Uterus (tissue), 3 donors: ENCODE measurements at regions not wholly inside any gene's neighbourhood (a gene's known extent, or its start where the extent isn't known, plus 50 kb on each side); places are given as distances from the start of the nearest gene placed in this dataset.
"Not testable (repeated sequence)": the region's sequence is repeated elsewhere in the genome, so short reads cannot be mapped to it uniquely, and the experiment has no call there.

Experiments used
- DNase-seq, 2 donors: peaks; one replicate each; pipeline ENCODE4 v3.0.0-alpha.2; 2019 to 2020
- H3K27ac ChIP-seq, 2 donors: fragments of 200-600 bp; sonication (generic); 1 replicate in 1 of 2; 2 replicates in 1 of 2; pipeline ENCODE4 v1.5.1; 2016 to 2018
- H3K27me3 ChIP-seq, 2 donors: fragments of 200-600 bp; sonication (generic); one replicate each; pipeline ENCODE4 v1.5.1; 2018 to 2019; ENCODE audit warnings: control low read depth in 1 of 2
- H3K36me3 ChIP-seq, 2 donors: fragments of 200-600 bp; sonication (generic); one replicate each; pipeline ENCODE4 v1.5.1; 2019; ENCODE audit warnings: control low read depth in 1 of 2
- H3K4me1 ChIP-seq, 2 donors: fragments of 200-600 bp; sonication (generic); one replicate each; pipeline ENCODE4 v1.5.1; 2018 to 2019; ENCODE audit warnings: control low read depth in 1 of 2
- H3K4me3 ChIP-seq, 2 donors: fragments of 200-600 bp; sonication (generic); 1 replicate in 1 of 2; 2 replicates in 1 of 2; pipeline ENCODE4 v1.5.1; 2018 to 2019; ENCODE audit warnings: mild to moderate bottlenecking in 1 of 2
- H3K9me3 ChIP-seq, 2 donors: fragments of 200-600 bp; sonication (generic); one replicate each; pipeline ENCODE4 v1.5.1; 2019; ENCODE audit warnings: control low read depth in 1 of 2
- CTCF ChIP-seq, 4 experiments: fragments of 200-600 bp in 2 of 4; fragments of 450-650 bp in 2 of 4; sonication (generic) in 2 of 4; IDR thresholded peaks; one replicate each; pipeline ENCODE4 v1.5.1; 2016 to 2019; ENCODE audit warnings: antibody characterized with exemption in 4 of 4, mild to moderate bottlenecking in 2 of 4, moderate library complexity in 1 of 4
- POLR2A ChIP-seq, 2 donors: fragments of 450-650 bp; IDR thresholded peaks; one replicate each; pipeline ENCODE4 v1.6.1; 2016; ENCODE audit warnings: antibody characterized with exemption in 2 of 2, mild to moderate bottlenecking in 1 of 2, moderate library complexity in 1 of 2
- intact Hi-C: fragments of 100-400 bp; cut with DNase I; formaldehyde crosslinking; loops from one replicate; pipeline ENCODE4 v1.15.1; 2023; ENCODE audit warnings: low total_unique reads
- donor health status: DM: yes; HTN: yes; CAD: no.

DNA sequence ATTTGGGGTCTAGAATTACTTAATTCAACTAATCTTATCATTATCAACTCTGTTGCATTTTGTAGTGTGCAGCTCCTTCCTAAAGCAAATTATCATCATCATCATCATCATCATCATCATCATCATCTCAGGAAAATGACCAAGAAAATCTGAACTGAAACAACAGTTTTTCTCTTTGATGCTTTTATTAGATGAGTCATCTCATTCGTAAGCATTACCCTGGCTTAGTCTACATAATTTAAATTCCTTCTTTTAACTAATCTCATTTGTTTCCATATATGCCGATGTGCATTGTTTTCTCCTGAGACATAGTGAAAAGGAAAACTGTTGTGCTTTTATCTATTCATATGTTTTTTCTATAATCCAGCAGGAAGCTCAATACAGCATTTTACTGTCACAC lies 173.0 kb upstream of the PDE4D start:
- H3K4me1 ChIP-seq = no peaks in the 10 kb centered on the region
- no peak overlapping the region for H3K4me3 ChIP-seq
- H3K9me3 ChIP-seq = no peaks in the 10 kb centered on the region
- DNase-seq = no peak
- H3K27ac ChIP-seq = no peak overlapping the region
- intact Hi-C loops = no loop called here
- H3K27me3 ChIP-seq = no peaks in the 10 kb centered on the region
- H3K36me3 ChIP-seq = no peaks in the 10 kb centered on the region
- TF ChIP-seq CTCF (IDR thresholded peaks at IDR 0.05) = no peak
- no peak for TF ChIP-seq POLR2A (IDR thresholded peaks at IDR 0.05)

DNA sequence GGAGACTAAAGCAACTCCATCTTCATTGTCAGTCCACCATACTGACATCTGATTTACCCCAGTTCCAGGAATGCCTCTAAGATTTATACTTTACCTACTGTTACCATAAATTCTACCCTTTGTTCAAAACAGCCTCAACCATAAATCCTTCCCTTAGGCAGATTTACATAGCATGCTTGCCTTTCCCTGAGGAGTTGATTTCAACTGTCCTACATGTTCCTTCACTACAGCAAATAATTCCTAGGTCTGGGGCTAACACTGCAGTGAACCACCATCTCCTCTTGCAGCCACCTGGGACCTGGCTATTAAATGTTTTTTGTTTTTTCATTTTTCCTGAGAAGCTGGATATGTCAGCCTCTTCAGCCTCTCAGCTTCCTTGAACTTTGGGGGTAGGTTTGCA lies 166.9 kb upstream of the PDE4D start:
- TF ChIP-seq POLR2A (IDR thresholded peaks at IDR 0.05) (no peak), CTCF (IDR thresholded peaks at IDR 0.05) (no peak)
- DNase-seq = no peak
- H3K36me3 ChIP-seq = no peaks in the 10 kb centered on the region
- H3K4me3 ChIP-seq = no peak overlapping the region
- no peaks in the 10 kb centered on the region for H3K4me1 ChIP-seq
- no peaks in the 10 kb centered on the region for H3K9me3 ChIP-seq
- no peak overlapping the region for H3K27ac ChIP-seq
- no peaks in the 10 kb centered on the region for H3K27me3 ChIP-seq
- intact Hi-C loops = no loop called here

- Histone ChIP-seq H3K27me3 (no peaks in the 10 kb centered on the region), H3K4me3 (no peak overlapping the region), H3K27ac (no peak overlapping the region), H3K36me3 (no peaks in the 10 kb centered on the region), H3K4me1 (no peaks in the 10 kb centered on the region), H3K9me3 (no peaks in the 10 kb centered on the region)
- intact Hi-C loops = no loop called here
- no peak for DNase-seq
- TF ChIP-seq POLR2A (IDR thresholded peaks at IDR 0.05) (no peak), CTCF (IDR thresholded peaks at IDR 0.05) (no peak)
Measured at GRCh38 chr5:60056191-60056590, 162.7 kb upstream of the PDE4D start.

DNA sequence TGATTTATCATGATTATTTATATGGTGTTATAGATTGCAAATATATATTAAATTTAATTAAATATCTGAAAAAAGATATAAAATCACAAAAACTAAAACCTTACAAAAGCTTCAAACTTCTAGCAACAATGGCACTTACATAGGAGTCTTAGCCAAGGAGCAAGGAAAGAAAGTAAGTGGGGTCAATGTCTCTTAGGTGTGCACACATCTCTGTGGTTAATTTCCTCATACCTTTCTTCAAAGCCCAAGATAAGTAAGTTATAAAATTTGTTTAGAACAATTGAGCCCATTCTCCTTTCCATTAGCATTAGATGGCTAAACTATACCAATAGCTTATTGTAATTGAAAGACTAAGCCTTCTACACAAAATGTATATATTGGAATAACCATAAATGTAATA lies 161.6 kb upstream of the PDE4D start:
- H3K4me3 ChIP-seq = no peak overlapping the region
- intact Hi-C loops = no loop called here
- TF ChIP-seq CTCF (IDR thresholded peaks at IDR 0.05) = no peak
- TF ChIP-seq POLR2A (IDR thresholded peaks at IDR 0.05) = no peak
- H3K27me3 ChIP-seq = no peaks in the 10 kb centered on the region
- H3K4me1 ChIP-seq = no peaks in the 10 kb centered on the region
- no peaks in the 10 kb centered on the region for H3K36me3 ChIP-seq
- DNase-seq = no peak
- no peaks in the 10 kb centered on the region for H3K9me3 ChIP-seq
- no peak overlapping the region for H3K27ac ChIP-seq

GRCh38 chr5:60041996-60042664 lies 148.6 kb upstream of the PDE4D start:
- H3K27ac ChIP-seq, DNase-seq, intact Hi-C loops, H3K27me3 ChIP-seq, H3K36me3 ChIP-seq, H3K4me1 ChIP-seq, H3K4me3 ChIP-seq, H3K9me3 ChIP-seq: not testable (repeated sequence)

- DNase-seq, intact Hi-C loops, H3K9me3 ChIP-seq, H3K27ac ChIP-seq, H3K27me3 ChIP-seq, H3K4me3 ChIP-seq, H3K4me1 ChIP-seq, H3K36me3 ChIP-seq: not testable (repeated sequence)
Measured at GRCh38 chr5:60041508-60041907, 148.0 kb upstream of the PDE4D start.
